H9 (cell line): ENCODE measurements at regions not wholly inside any gene's neighbourhood (a gene's known extent, or its start where the extent isn't known, plus 50 kb on each side); places are given as distances from the start of the nearest gene placed in this dataset.

Source experiments
- DNase-seq: peaks from one replicate; pipeline ENCODE4 v3.0.0-alpha.2; 2017
- H2AFZ ChIP-seq: one replicate; pipeline ENCODE4 v1.6.1; 2013; ENCODE audit warnings: mild to moderate bottlenecking, low read length, control low read depth, moderate library complexity
- H2AK5ac ChIP-seq: 2 replicates; pipeline ENCODE4 v1.6.1; 2013; ENCODE audit warnings: low read length, control low read depth, mixed read lengths; ENCODE audit not compliant: insufficient read length
- H2BK120ac ChIP-seq: one replicate; pipeline ENCODE4 v1.6.1; 2013; ENCODE audit warnings: low read depth, mild to moderate bottlenecking, low read length, control low read depth, inconsistent platforms; ENCODE audit not compliant: poor library complexity, severe bottlenecking
- H2BK12ac ChIP-seq: 2 replicates; pipeline ENCODE4 v1.6.1; 2013; ENCODE audit warnings: low read length, control low read depth, mixed read lengths, low read depth; ENCODE audit not compliant: insufficient read length
- H2BK15ac ChIP-seq: 2 replicates; pipeline ENCODE4 v1.6.1; 2013; ENCODE audit warnings: low read depth, low read length, control low read depth
- H2BK20ac ChIP-seq: one replicate; pipeline ENCODE4 v1.6.1; 2013; ENCODE audit warnings: low read depth, mild to moderate bottlenecking, low read length, control low read depth, inconsistent platforms; ENCODE audit not compliant: poor library complexity, severe bottlenecking
- H2BK5ac ChIP-seq: 2 replicates; pipeline ENCODE4 v1.6.1; 2013; ENCODE audit warnings: low read length, control low read depth, mixed read lengths; ENCODE audit not compliant: insufficient read length
- H3K14ac ChIP-seq: 2 replicates; pipeline ENCODE4 v1.6.1; 2013; ENCODE audit warnings: low read length, control low read depth; ENCODE audit not compliant: insufficient read depth
- H3K18ac ChIP-seq: 2 replicates; pipeline ENCODE4 v1.6.1; 2013; ENCODE audit warnings: low read depth, mild to moderate bottlenecking, mixed read lengths, low read length, control low read depth; ENCODE audit not compliant: insufficient read length
- H3K23ac ChIP-seq: 2 replicates; pipeline ENCODE4 v1.6.1; 2013; ENCODE audit warnings: low read length, control low read depth, mixed read lengths, low read depth; ENCODE audit not compliant: insufficient read length
- H3K23me2 ChIP-seq: 2 replicates; pipeline ENCODE4 v1.6.1; 2013; ENCODE audit warnings: low read depth, mild to moderate bottlenecking, mixed read lengths, low read length, control low read depth; ENCODE audit not compliant: insufficient read length, poor library complexity, severe bottlenecking
- H3K27ac ChIP-seq: 2 replicates; pipeline ENCODE4 v1.5.1; 2013; ENCODE audit warnings: low read length, control low read depth, mixed read lengths, low read depth; ENCODE audit not compliant: insufficient read length
- H3K27me3 ChIP-seq: 2 replicates; pipeline ENCODE4 v1.6.1; 2013; ENCODE audit warnings: low read length, control low read depth, inconsistent platforms; ENCODE audit not compliant: insufficient read depth
- H3K4ac ChIP-seq: 2 replicates; pipeline ENCODE4 v1.6.1; 2013; ENCODE audit warnings: low read depth, mild to moderate bottlenecking, control low read depth, inconsistent platforms, low read length, moderate library complexity
- H3K4me1 ChIP-seq: 2 replicates; pipeline ENCODE4 v1.6.1; 2013; ENCODE audit warnings: low read length, control low read depth, inconsistent platforms; ENCODE audit not compliant: insufficient read depth
- H3K4me2 ChIP-seq: 2 replicates; pipeline ENCODE4 v1.6.1; 2013; ENCODE audit warnings: low read length, control low read depth, mixed read lengths; ENCODE audit not compliant: insufficient read length, insufficient read depth
- H3K56ac ChIP-seq: 2 replicates; pipeline ENCODE4 v1.6.1; 2013; ENCODE audit warnings: low read depth, mild to moderate bottlenecking, mixed read lengths, low read length, control low read depth; ENCODE audit not compliant: insufficient read length
- H3K79me1 ChIP-seq: 2 replicates; pipeline ENCODE4 v1.6.1; 2013; ENCODE audit warnings: low read depth, mild to moderate bottlenecking, moderate library complexity, low read length, control low read depth, inconsistent platforms; ENCODE audit not compliant: insufficient read depth, poor library complexity, severe bottlenecking
- H3K79me2 ChIP-seq: 2 replicates; pipeline ENCODE4 v1.6.1; 2013; ENCODE audit warnings: low read length, control low read depth, inconsistent platforms; ENCODE audit not compliant: insufficient read depth
- H3K9ac ChIP-seq: 2 replicates; pipeline ENCODE4 v1.6.1; 2013; ENCODE audit warnings: low read length, control low read depth, mixed read lengths; ENCODE audit not compliant: insufficient read length; ENCODE audit errors: extremely low read depth
- H3K9me3 ChIP-seq: one replicate; pipeline ENCODE4 v1.6.1; 2013; ENCODE audit warnings: low read depth, low read length, inconsistent platforms; ENCODE audit not compliant: control insufficient read depth
- H3T11ph ChIP-seq: one replicate; pipeline ENCODE4 v1.6.1; 2013; ENCODE audit warnings: mild to moderate bottlenecking, low read length, control low read depth, inconsistent platforms
- H4K20me1 ChIP-seq: one replicate; pipeline ENCODE4 v1.6.1; 2013; ENCODE audit not compliant: control insufficient read depth, insufficient read length, insufficient read depth
- H4K5ac ChIP-seq: 2 replicates; pipeline ENCODE4 v1.6.1; 2013; ENCODE audit warnings: low read depth, mild to moderate bottlenecking, mixed read lengths, low read length, control low read depth; ENCODE audit not compliant: insufficient read length
- H4K8ac ChIP-seq: replicated peaks from 2 replicates; pipeline ENCODE4 v1.6.1; 2013; ENCODE audit warnings: low read length, control low read depth, mixed read lengths, low read depth; ENCODE audit not compliant: insufficient read length
- H4K91ac ChIP-seq: 2 replicates; pipeline ENCODE4 v1.6.1; 2013; ENCODE audit warnings: low read depth, mild to moderate bottlenecking, moderate library complexity, mixed read lengths, low read length, control low read depth; ENCODE audit not compliant: insufficient read length
- H3K27ac Mint-ChIP-seq, 3 experiments: 2 replicates in 2 of 3; 3 replicates in 1 of 3; pipeline ENCODE4 v1.8.0; 2020 to 2021; ENCODE audit warnings: mixed read lengths in 3 of 3, mild to moderate bottlenecking in 1 of 3, moderate library complexity in 1 of 3
- H3K27me3 Mint-ChIP-seq: 2 replicates; pipeline ENCODE4 v1.8.0; 2021; ENCODE audit warnings: low read depth, mild to moderate bottlenecking, moderate library complexity, mixed read lengths
- H3K36me3 Mint-ChIP-seq, 3 experiments: 2 replicates in 2 of 3; 3 replicates in 1 of 3; pipeline ENCODE4 v1.8.0; 2020 to 2021; ENCODE audit warnings: low read depth in 3 of 3, mixed read lengths in 3 of 3; ENCODE audit not compliant: insufficient read depth in 1 of 3
- H3K4me1 Mint-ChIP-seq, 2 experiments: 2 replicates each; pipeline ENCODE4 v1.8.0; 2020; ENCODE audit warnings: mixed read lengths in 2 of 2
- H3K4me3 Mint-ChIP-seq, 2 experiments: 2 replicates in 1 of 2; 3 replicates in 1 of 2; pipeline ENCODE4 v1.8.0; 2020 to 2021; ENCODE audit warnings: mild to moderate bottlenecking in 2 of 2, mixed read lengths in 2 of 2, moderate library complexity in 1 of 2
- H3K9me3 Mint-ChIP-seq, 2 experiments: 2 replicates in 1 of 2; 3 replicates in 1 of 2; pipeline ENCODE4 v1.8.0; 2020; ENCODE audit warnings: mild to moderate bottlenecking in 2 of 2, mixed read lengths in 2 of 2, moderate library complexity in 1 of 2
- CTCF ChIP-seq: fragments of 200-600 bp; sonication (generic); conservative IDR thresholded peaks from 3 replicates; pipeline ENCODE4 v1.8.0; 2021; ENCODE audit warnings: antibody characterized with exemption, mild to moderate bottlenecking
- WGBS: extraction: QIAGEN DNeasy Blood & Tissue Kit; methylation state at CpG from one replicate; pipeline ENCODE4 v1.1.7; 2013; ENCODE audit warnings: missing lambda C conversion rate, low lambda C conversion rate, mixed read lengths; ENCODE audit not compliant: insufficient read length; ENCODE audit errors: extremely low coverage; 5-methylcytosine and 5-hydroxymethylcytosine counted together

- H3T11ph ChIP-seq = no peak overlapping the region
- H3K9me3 Mint-ChIP-seq = peaks cover 3 to 4% of the 10 kb centered on the region in 2 experiments; a peak in 3 of 5 replicates
- H3K27me3 Mint-ChIP-seq = no peaks in the 10 kb centered on the region
- no CpG with 5 or more reads among the region's 5 CpGs for WGBS
- TF ChIP-seq CTCF = no peak
- no peak for DNase-seq
- no peak overlapping the region for H2BK5ac ChIP-seq
- H2AK5ac ChIP-seq = no peak overlapping the region
- H3K27ac ChIP-seq = no peak overlapping the region
- no peak overlapping the region for H2BK12ac ChIP-seq
- H4K91ac ChIP-seq = no peak overlapping the region
- H2AFZ ChIP-seq = no peak overlapping the region
- H3K4me1 ChIP-seq = no peaks in the 10 kb centered on the region
- no peaks in the 10 kb centered on the region for H3K79me2 ChIP-seq
- H3K9me3 ChIP-seq = no peaks in the 10 kb centered on the region
- H3K18ac ChIP-seq = no peak overlapping the region
- H3K23me2 ChIP-seq = no peaks in the 10 kb centered on the region
- no peak overlapping the region for H3K4me2 ChIP-seq
- H3K4me3 Mint-ChIP-seq = no peak overlapping the region
- H3K23ac ChIP-seq = no peak overlapping the region
- no peak overlapping the region for H3K4ac ChIP-seq
- no peak overlapping the region for H3K56ac ChIP-seq
- no peak overlapping the region for H3K14ac ChIP-seq
- no peak overlapping the region for H3K27ac Mint-ChIP-seq
- H2BK20ac ChIP-seq = no peak overlapping the region
- H3K79me1 ChIP-seq = no peaks in the 10 kb centered on the region
- no peaks in the 10 kb centered on the region for H3K27me3 ChIP-seq
- H2BK15ac ChIP-seq = no peak overlapping the region
- no peak overlapping the region for H4K5ac ChIP-seq
- no peak overlapping the region for H4K8ac ChIP-seq
- no peak overlapping the region for H3K9ac ChIP-seq
- H4K20me1 ChIP-seq = no peaks in the 10 kb centered on the region
- no peaks in the 10 kb centered on the region for H3K36me3 Mint-ChIP-seq
- no peaks in the 10 kb centered on the region for H3K4me1 Mint-ChIP-seq
- no peak overlapping the region for H2BK120ac ChIP-seq
Measured at GRCh38 chr5:58312299-58312698, 147.6 kb downstream of the PLK2 start.
